ENCODE measurements at regions not wholly inside any gene's neighbourhood (a gene's known extent, or its start where the extent isn't known, plus 50 kb on each side); places are given as distances from the start of the nearest gene placed in this dataset.

- Histone ChIP-seq H3K4me1 (ENCODE audit: control insufficient read depth, insufficient read depth, low read length) (peaks cover 17% of the 10 kb centered on the region), H3K27ac (ENCODE audit: low read length) (no peak overlapping the region), H3K9me3 (ENCODE audit: control insufficient read depth, insufficient read depth, low read length) (no peaks in the 10 kb centered on the region), H3K4me3 (ENCODE audit: low read length) (no peak overlapping the region), H3K27me3 (ENCODE audit: control insufficient read depth, insufficient read depth, low read length) (no peaks in the 10 kb centered on the region), H3K36me3 (ENCODE audit: control insufficient read depth, insufficient read depth, low read length) (no peaks in the 10 kb centered on the region)
- Mint-ChIP-seq H3K27ac (no peak overlapping the region), H3K9me3 (no peaks in the 10 kb centered on the region), H3K4me3 (no peak overlapping the region), H3K4me1 (peaks cover 14 to 17% of the 10 kb centered on the region in 2 donors), H3K36me3 (no peaks in the 10 kb centered on the region), H3K27me3 (ENCODE audit: low read depth in 2 of 2) (peaks cover 0 to 10% of the 10 kb centered on the region in 2 donors)
- TF ChIP-seq CTCF (IDR thresholded peaks at IDR 0.05), result no peak
- ATAC-seq (no peak), DNase-seq (no peak)
- 73% methylated on average over 9 of the region's 9 CpGs for whole genome bisulfite sequencing (ENCODE audit: insufficient coverage)
- intact Hi-C loops (cut with micrococcal nuclease), result no loop called here
Observed at GRCh38 chr10:124217031-124217430, 123.6 kb upstream of the CHST15 start.

GRCh38 chr10:124214610-124215375 is 121.4 kb upstream of the CHST15 start:
- no peaks in the 10 kb centered on the region for H3K36me3 ChIP-seq (ENCODE audit: control insufficient read depth, insufficient read depth, low read length)
- Mint-ChIP-seq H3K27me3 (ENCODE audit: low read depth in 2 of 2) (peaks cover 0 to 10% of the 10 kb centered on the region in 2 donors), H3K4me1 (no peaks in the 10 kb centered on the region), H3K4me3 (no peak overlapping the region), H3K9me3 (no peaks in the 10 kb centered on the region), H3K27ac (no peak overlapping the region), H3K36me3 (no peaks in the 10 kb centered on the region)
- H3K27ac ChIP-seq (ENCODE audit: low read length), result no peak overlapping the region
- DNase-seq (no peak), ATAC-seq (no peak)
- peaks cover 3% of the 10 kb centered on the region for H3K9me3 ChIP-seq (ENCODE audit: control insufficient read depth, insufficient read depth, low read length)
- intact Hi-C loops (cut with micrococcal nuclease), result no loop called here
- no peak overlapping the region for H3K4me3 ChIP-seq (ENCODE audit: low read length)
- WGBS (ENCODE audit: insufficient coverage), result 93% methylated on average over 8 of the region's 9 CpGs
- no peaks in the 10 kb centered on the region for H3K4me1 ChIP-seq (ENCODE audit: control insufficient read depth, insufficient read depth, low read length)
- H3K27me3 ChIP-seq (ENCODE audit: control insufficient read depth, insufficient read depth, low read length), result no peaks in the 10 kb centered on the region
- no peak for TF ChIP-seq CTCF (IDR thresholded peaks at IDR 0.05)

- intact Hi-C loops (cut with micrococcal nuclease), result no loop called here
- no peak overlapping the region for H3K4me3 ChIP-seq (ENCODE audit: low read length)
- no peak overlapping the region for H3K27ac Mint-ChIP-seq
- no peaks in the 10 kb centered on the region for H3K36me3 ChIP-seq (ENCODE audit: control insufficient read depth, insufficient read depth, low read length)
- WGBS (ENCODE audit: insufficient coverage), result 93% methylated on average over 8 of the region's 9 CpGs
- no peaks in the 10 kb centered on the region for H3K36me3 Mint-ChIP-seq
- no peak for TF ChIP-seq CTCF (IDR thresholded peaks at IDR 0.05)
- ATAC-seq, result no peak
- no peaks in the 10 kb centered on the region for H3K4me1 Mint-ChIP-seq
- H3K9me3 Mint-ChIP-seq, result no peaks in the 10 kb centered on the region
- H3K9me3 ChIP-seq (ENCODE audit: control insufficient read depth, insufficient read depth, low read length), result peaks cover 3% of the 10 kb centered on the region
- H3K27me3 Mint-ChIP-seq (ENCODE audit: low read depth in 2 of 2), result peaks cover 0 to 10% of the 10 kb centered on the region in 2 donors
- no peak for DNase-seq
- no peaks in the 10 kb centered on the region for H3K27me3 ChIP-seq (ENCODE audit: control insufficient read depth, insufficient read depth, low read length)
- H3K27ac ChIP-seq (ENCODE audit: low read length), result no peak overlapping the region
- no peak overlapping the region for H3K4me3 Mint-ChIP-seq
- H3K4me1 ChIP-seq (ENCODE audit: control insufficient read depth, insufficient read depth, low read length), result no peaks in the 10 kb centered on the region
Observed at GRCh38 chr10:124213899-124214510, 120.6 kb upstream of the CHST15 start.
